Ishikawa (cell line): ENCODE measurements at regions not wholly inside any gene's neighbourhood (a gene's known extent, or its start where the extent isn't known, plus 50 kb on each side); places are given as distances from the start of the nearest gene placed in this dataset.

ENCODE experiments used
- CEBPB ChIP-seq: IDR thresholded peaks from 2 replicates; pipeline ENCODE4 v1.6.1; 2012
- CREB1 ChIP-seq: IDR thresholded peaks from 2 replicates; pipeline ENCODE4 v1.6.1; 2012; ENCODE audit warnings: low read depth
- EGR1 ChIP-seq: IDR thresholded peaks from 2 replicates; pipeline ENCODE4 v1.6.1; 2012
- EP300 ChIP-seq: IDR thresholded peaks from 2 replicates; pipeline ENCODE4 v1.6.1; 2012; ENCODE audit warnings: borderline replicate concordance
- FOXM1 ChIP-seq: IDR thresholded peaks from 2 replicates; pipeline ENCODE4 v1.6.1; 2012; ENCODE audit warnings: low read depth, borderline replicate concordance
- MAX ChIP-seq: IDR thresholded peaks from 2 replicates; pipeline ENCODE4 v1.6.1; 2012
- NFIC ChIP-seq: IDR thresholded peaks from 2 replicates; pipeline ENCODE4 v1.6.1; 2012
- RAD21 ChIP-seq: IDR thresholded peaks from 2 replicates; pipeline ENCODE4 v1.6.1; 2012; ENCODE audit warnings: low read depth
- REST ChIP-seq: IDR thresholded peaks from 2 replicates; pipeline ENCODE4 v1.6.1; 2012; ENCODE audit warnings: low read depth, mild to moderate bottlenecking
- TAF1 ChIP-seq: IDR thresholded peaks from 2 replicates; pipeline ENCODE4 v1.6.1; 2012; ENCODE audit warnings: low read depth, mild to moderate bottlenecking
- TCF12 ChIP-seq: IDR thresholded peaks from 2 replicates; pipeline ENCODE4 v1.6.1; 2012; ENCODE audit warnings: low read depth
- TEAD4 ChIP-seq: IDR thresholded peaks from 2 replicates; pipeline ENCODE4 v1.6.1; 2012
- USF1 ChIP-seq: IDR thresholded peaks from 2 replicates; pipeline ENCODE4 v1.6.1; 2012
- YY1 ChIP-seq: IDR thresholded peaks from 2 replicates; pipeline ENCODE4 v1.6.1; 2012; ENCODE audit warnings: low read depth
- ZBTB7A ChIP-seq: IDR thresholded peaks from 2 replicates; pipeline ENCODE4 v1.6.1; 2012; ENCODE audit warnings: low read depth

- TF ChIP-seq NFIC, result no peak
- no peak for TF ChIP-seq FOXM1
- no peak for TF ChIP-seq ZBTB7A
- TF ChIP-seq EP300, result no peak
- TF ChIP-seq CEBPB, result no peak
These were observed 323.1 kb downstream of the CDH26 start for GRCh38 chr20:60281295-60281694.

- TF ChIP-seq EGR1 (no peak), REST (no peak), CEBPB (no peak), FOXM1 (no peak), TEAD4 (no peak), TCF12 (no peak), NFIC (no peak), TAF1 (no peak)
These were observed 325.1 kb downstream of the CDH26 start for GRCh38 chr20:60283281-60283680.

- no peak for TF ChIP-seq EP300
These were observed 328.5 kb downstream of the CDH26 start for GRCh38 chr20:60286764-60287163.

- TF ChIP-seq RAD21 (no peak), YY1 (no peak), MAX (no peak), TEAD4 (no peak), ZBTB7A (no peak), NFIC (no peak), REST (no peak), TCF12 (no peak), CEBPB (no peak), CREB1 (no peak), USF1 (no peak), EP300 (no peak)
These were observed 330.7 kb downstream of the CDH26 start for GRCh38 chr20:60288945-60289344.

- TF ChIP-seq REST (no peak), TEAD4 (no peak), ZBTB7A (no peak), EGR1 (no peak), MAX (no peak), EP300 (no peak), TCF12 (no peak), RAD21 (no peak), USF1 (no peak), TAF1 (no peak), YY1 (no peak), CREB1 (no peak), CEBPB (no peak)
These were observed 333.8 kb downstream of the CDH26 start for GRCh38 chr20:60292001-60292520.
